Ishikawa (cell line): ENCODE measurements at regions not wholly inside any gene's neighbourhood (a gene's known extent, or its start where the extent isn't known, plus 50 kb on each side); places are given as distances from the start of the nearest gene placed in this dataset.

ENCODE experiments used
- RAD21 ChIP-seq: IDR thresholded peaks from 2 replicates; pipeline ENCODE4 v1.6.1; 2012; ENCODE audit warnings: low read depth
- TEAD4 ChIP-seq: IDR thresholded peaks from 2 replicates; pipeline ENCODE4 v1.6.1; 2012
- TF ChIP-seq, protein P1 (sequence below): IDR thresholded peaks from 2 replicates; pipeline ENCODE4 v1.6.1; 2012

DNA sequence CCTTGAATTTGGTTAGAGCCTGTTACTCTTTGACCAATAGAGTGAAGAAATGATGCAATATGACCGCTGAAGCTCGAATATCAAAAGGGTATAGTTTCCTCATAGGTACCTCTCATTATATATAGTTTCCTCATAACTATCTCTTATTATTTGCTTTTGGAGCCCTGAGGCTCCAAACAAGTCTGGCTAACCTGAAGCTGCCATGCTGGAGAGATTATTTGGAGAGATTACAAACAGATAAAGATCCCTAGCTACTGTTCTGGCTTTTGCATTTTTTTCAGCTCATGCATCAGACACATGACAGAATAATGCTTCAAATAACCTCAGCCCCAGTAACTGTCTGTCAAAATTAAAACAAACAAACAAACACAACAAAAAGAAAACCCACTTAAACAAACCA is 65.4 kb upstream of the CHRM2 start:
- TF ChIP-seq, protein P1, sequence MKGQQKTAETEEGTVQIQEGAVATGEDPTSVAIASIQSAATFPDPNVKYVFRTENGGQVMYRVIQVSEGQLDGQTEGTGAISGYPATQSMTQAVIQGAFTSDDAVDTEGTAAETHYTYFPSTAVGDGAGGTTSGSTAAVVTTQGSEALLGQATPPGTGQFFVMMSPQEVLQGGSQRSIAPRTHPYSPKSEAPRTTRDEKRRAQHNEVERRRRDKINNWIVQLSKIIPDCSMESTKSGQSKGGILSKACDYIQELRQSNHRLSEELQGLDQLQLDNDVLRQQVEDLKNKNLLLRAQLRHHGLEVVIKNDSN: no peak
- TF ChIP-seq TEAD4: no peak
- TF ChIP-seq RAD21: no peak
